NCI-H2081 (cell line): ENCODE measurements at regions not wholly inside any gene's neighbourhood (a gene's known extent, or its start where the extent isn't known, plus 50 kb on each side); places are given as distances from the start of the nearest gene placed in this dataset.

Experiments used
- DNase-seq, 2 experiments: peaks; one replicate each; lab custom pipeline; 2025; lab: John Stamatoyannopoulos, UW

DNA sequence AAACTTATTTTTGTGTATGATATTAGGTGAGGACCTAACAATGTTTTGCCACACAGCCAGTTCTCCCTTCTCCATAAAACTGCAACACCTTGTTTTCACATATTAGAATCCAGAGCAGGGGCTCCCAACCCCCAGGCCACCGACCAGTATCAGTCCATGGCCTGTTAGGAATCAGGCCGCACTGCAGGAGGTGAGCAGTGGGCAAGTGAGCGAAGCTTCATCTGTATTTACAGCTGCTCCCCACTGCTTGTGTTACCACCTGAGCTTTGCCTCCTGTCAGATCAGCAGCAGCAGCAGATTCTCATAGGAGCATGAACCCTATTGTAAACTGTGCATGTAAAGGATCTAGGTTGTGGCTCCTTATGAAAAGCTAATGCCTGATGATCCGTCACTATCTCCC is 185.9 kb upstream of the NSMCE3 start:
- DNase-seq = no peak

DNA sequence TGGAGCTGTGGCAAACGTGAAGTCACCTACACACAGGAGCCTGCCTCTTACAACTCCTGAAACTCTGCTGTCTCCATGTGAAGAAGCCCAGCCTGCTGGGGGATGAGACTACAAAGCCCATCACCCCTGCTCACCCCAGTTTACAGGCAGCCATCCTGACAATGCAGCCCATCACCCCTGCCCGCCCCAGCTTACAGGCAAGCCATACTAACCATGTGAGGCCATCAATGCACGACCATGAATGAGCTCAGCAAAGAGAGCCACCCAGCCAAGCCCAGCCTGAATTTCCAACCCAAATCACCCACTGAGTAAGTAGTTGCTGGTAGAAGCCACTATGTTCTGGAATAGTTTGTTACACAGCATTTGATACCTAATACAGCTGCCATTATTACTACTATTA is 185.4 kb upstream of the NSMCE3 start:
- DNase-seq = no peak

DNA sequence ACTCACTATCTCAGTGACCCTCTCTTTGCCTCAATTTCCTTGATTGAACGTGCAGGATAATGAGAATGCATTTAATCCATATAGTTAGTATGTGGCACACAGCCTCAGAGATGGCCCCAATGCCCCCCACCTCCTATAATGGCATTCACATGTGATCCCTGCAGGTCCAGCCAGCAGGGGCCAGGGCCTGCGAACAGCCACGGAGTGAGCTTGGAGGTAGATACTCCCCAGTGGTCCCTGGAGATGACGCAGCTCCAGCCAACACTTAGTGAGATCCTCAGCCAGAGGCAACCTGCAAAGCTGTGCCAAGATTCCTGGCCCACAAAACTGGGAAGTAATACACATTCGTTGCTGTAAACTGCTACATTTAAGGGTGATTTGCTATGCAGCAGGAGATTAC is 184.9 kb upstream of the NSMCE3 start:
- DNase-seq = no peak

DNA sequence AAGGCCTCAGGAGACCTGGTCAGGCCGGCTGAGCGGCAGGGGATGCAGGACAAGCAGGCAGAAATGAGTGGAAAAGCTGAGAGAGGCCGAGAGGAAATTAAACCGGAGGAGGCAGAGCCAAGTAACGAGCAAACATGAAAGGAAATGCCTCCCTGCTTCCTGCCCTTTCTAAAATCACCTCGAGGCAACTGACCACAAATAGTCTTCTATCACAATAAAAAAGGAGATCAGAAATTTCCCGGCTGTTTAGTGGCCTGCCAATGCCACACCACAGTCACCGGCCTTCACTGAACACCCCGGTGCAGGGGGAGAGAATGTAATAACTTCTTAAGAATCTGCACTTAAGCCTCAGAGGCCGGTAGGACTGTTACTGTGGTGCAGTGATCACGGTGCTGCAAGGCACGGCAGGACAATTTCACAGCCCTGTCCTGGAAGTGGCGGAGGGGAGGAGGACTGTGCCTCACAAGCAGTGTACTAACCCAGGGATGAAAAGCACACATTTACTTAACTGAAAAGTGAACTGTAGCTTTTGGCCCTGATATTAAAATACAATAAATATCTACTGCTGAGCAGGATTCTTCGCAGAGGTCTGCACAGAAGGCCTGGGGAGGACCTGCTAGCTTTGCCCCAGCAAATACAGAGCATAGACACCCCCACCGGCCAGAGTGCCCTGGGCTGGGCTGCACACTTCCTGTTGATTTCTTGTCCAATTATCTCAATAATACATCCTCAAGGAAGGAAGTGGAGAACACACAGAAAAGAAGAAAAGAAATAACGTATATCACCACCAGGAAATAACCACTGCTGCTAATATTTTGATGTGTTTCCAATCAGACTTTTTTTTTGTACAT is 183.5 kb upstream of the NSMCE3 start:
- peak in 1 of 2 experiments; percentile 13 for DNase-seq

DNA sequence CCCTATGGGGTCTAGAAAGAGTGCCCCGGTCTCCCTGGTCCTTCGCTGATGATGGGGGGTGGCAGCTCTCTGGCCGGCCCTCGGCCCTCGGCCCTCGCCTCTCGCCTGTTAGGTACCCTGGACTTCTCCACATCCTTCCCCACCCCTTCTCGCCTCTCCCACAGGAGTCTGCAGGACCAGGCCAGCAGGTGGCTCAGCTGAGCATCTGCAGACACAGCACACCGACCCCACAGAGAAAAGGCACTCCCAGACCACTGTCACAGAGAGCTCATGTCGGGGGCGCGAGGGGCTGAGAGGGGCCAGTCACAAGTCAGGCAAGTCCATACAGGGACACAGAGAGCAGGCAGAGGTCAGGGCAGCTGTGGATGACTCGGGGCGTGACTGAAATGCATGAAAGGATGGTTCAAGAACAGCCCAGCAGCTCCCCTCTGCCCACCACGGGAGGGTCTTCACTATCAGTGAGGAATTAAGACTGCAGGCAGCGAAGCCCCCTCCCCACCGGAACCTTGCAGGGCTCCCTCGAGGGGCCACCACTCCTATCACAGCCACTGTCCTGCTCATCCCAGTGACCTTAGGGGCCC is 181.7 kb upstream of the NSMCE3 start:
- DNase-seq = no peak

DNA sequence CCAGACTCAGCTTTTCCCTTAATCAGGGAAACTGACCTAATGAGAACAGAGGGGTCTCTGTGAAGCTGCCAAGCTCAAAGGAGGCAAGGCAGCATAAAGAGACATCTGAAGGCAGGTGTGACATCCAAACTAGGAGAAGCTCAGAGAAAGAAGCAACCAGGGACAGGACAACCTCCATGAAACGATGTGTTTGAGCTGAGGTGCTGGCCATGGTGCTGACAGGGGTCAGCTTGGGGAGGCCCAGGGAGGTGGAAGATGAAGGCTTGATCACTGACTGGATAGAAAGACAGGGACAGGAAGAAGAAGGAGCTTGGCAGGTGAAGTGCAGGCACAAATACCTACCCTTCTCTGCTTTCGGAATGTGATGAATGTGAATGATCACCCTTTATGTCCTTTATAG is 179.5 kb upstream of the NSMCE3 start:
- no peak for DNase-seq

DNA sequence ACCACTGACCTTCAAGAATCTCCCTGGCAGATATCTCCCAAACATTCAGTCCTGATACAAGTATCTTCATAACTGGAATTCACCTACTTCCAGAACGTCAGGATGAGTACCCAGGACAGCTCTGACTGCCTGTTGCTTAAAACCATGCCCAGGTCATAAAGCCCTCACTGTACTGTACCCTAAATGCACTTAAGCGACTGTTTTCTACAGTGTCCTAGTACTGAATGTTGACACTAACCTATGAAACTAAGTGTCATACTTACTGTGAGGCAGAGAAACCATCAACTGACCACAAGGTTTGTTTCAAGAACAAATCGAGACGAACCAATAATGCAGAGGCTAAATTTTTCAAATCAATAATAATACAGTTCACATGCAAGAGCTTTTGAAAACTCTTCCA is 178.7 kb upstream of the NSMCE3 start:
- no peak for DNase-seq

DNA sequence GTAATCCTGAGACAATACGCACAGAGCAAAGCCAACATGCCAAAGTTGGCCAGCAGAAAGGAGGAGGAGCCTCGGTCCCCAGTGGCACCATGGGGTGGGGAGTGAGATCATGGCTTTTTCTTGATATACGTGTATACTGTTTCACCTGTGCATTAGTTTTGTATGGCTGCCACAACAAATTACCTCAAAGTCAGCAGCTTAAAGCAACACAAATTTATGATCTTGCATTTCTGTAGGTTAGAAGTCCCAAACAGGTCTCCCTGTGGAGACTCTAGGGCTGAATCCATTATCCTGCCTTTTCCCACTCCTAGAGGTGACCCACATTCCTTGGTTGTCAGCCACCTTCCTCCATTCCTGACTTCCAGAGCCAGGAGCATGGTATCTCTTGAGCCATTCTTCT is 176.9 kb upstream of the NSMCE3 start:
- no peak for DNase-seq

DNA sequence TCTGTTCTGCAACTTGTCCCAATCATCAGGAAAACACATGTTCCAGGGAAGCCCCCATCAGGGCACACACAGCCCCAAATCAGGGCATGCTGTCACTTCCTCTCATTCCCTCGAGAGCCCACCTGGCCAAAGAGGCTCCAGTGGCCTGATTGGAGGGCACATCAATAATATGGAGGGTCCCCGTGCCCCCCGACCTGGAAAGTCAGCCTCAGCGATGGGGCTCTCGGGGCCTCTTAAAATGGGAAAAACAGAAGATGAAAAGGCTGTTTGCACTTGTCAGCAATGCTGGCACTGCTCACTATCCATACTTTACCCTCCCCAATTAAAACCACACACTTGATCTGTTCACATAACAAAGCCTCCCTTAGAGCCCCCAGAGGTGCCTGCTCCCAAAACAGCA is 172.9 kb upstream of the NSMCE3 start:
- no peak for DNase-seq

DNA sequence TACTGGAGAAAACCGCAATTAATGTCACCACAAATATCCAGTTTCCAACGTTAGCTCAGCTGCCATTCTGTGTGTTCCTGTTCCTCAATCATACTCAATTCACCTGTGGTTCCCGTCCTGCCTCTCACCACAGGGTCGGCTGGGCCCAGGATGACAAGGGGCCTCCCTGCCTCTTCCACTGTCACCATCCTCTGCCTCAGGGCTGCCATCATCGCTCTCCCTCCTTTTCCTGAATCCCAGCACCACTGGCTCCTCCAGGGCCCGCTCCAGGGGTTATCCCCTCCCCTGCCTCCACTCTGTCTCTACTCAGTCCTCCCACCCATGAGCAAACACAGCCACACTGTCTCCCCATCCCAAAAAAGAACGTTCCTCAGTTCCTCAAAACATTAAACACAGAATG is 170.9 kb upstream of the NSMCE3 start:
- peak in 1 of 2 experiments; percentile 27 for DNase-seq

DNA sequence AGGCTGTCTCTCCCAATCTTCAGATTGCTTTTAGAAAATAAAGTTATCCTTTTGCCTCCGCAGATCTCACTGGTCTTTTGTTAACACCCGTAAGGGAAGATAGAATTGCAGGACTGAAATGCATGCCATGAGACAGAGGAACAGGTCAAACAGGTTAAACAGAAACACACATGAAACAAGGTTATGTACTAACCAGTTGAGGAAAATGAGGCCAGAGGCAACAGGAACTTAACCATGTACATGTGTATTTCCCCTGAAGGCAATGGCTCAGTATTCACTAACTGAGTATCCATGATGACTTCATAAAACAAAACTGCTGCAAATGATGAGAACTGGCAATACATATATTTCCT is 169.1 kb upstream of the NSMCE3 start:
- no peak for DNase-seq

DNA sequence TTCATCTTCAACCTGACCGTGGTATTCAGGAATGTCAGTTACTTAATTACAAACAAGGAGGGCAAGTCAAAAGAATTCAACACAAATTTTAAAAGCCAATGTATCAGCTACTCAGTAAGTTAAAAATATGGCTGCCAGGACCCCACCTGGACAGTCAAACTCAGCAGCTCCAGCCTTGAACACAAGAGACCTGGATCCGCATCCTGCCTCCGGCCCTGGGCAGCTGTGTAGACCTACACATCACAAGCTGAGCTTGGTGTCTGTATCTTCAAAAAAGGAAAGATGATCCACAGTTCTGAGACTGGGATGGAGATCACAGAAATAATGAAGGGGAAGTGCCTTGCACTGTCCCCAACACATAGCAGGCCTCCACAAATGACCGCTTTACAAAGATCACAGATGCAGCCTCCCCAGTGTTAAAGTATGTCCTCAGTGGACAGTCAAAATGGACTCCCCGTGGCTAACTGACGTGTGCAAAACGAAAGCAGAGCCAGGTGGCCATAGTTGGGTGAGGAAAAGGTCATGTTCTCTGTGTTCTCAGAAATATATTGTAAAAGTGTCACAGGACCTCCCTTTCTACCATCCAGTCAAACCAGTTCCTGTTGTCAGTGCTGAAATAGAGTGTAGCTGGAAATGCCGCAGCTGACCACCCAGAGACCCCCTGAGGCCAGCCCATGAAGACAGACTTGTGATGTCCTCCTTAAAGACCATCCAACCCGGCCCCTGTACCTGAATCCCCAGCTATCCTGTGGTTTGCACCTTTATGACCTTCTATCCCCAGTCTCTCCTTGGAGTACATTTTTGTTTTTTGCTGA is 168.5 kb upstream of the NSMCE3 start:
- no peak for DNase-seq

DNA sequence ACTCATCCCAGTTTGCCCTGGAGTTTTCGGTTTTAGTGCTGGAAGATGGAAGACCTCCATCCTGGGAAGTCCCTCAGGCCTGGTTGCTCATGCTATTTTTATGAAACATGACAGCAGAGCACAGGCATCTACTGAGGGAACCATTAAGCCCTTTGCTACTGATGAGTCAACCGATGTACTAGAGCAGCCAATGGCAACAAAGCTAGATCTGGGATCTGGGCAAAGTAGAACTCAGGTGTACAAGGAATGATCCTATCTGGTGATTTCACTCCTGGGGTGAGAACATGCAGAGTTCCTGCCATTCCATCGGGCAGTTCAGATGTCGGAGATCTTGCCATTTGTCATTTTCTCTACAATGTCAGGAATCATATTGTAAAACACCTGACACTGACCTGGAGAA is 166.2 kb upstream of the NSMCE3 start:
- no peak for DNase-seq

DNA sequence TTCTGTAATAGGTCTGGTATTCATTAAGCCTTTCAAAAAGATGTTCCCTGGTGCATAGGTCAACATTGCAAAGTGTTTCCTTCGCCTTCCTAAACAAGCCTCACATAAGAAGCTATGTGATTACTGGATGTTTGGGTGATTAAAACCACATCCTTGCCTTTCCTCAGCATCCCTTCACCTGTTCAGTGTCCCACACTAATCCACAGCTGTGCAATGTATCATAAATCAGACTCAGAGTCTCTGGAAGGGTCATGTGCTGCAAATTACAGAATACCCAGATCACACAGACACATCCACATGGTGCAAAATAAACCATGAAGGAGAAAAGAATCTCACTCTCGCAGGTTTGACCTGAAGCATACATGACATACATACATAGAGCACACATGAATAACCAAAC is 164.7 kb upstream of the NSMCE3 start:
- no peak for DNase-seq

DNA sequence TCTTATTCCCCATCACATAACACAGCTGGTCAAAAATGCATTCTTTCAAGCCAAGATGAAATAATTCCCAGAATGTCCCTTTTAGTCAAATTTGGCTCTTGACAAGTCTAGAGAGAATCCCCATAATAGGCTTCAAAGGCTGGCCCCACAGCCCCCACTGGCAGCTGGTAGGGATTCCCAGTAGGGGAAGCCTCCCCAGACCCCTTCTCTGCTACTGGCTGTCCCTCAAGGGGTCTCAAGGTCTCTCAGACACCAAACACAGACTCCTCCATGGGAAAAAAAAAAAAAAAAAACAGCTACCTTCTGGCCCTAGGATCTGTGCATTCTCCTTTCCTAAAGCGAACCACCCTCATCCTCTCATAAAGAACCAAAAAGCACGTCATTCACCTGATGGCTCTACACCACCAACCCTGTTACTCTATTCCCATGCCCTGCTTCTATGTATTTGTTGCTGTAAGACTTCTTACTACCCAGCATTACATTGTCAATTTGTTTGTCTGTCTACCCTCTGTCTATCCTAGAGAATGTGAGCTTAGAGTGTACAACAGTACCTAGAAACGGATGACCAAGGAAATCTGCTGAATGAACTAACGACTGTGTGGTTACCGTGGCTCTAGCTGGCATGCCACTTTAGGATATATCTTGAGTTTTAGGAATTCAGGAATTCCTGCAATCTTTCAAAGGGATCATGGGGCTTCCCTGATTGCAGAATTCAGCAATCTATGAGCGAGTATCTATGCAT is 164.1 kb upstream of the NSMCE3 start:
- no peak for DNase-seq

DNA sequence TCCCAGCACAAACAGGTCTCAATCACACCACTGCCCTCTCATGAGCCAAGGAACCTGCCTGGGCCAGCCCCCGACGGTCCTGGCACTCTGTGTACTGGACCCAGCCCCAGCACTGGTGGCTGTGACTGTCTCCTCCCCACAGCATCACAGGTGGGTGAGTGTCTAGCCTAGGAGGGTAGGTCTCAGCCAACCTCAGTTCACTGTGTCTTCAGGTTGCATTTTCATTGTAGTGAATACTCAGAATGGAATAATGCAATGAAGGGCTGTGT is 163.4 kb upstream of the NSMCE3 start:
- no peak for DNase-seq

DNA sequence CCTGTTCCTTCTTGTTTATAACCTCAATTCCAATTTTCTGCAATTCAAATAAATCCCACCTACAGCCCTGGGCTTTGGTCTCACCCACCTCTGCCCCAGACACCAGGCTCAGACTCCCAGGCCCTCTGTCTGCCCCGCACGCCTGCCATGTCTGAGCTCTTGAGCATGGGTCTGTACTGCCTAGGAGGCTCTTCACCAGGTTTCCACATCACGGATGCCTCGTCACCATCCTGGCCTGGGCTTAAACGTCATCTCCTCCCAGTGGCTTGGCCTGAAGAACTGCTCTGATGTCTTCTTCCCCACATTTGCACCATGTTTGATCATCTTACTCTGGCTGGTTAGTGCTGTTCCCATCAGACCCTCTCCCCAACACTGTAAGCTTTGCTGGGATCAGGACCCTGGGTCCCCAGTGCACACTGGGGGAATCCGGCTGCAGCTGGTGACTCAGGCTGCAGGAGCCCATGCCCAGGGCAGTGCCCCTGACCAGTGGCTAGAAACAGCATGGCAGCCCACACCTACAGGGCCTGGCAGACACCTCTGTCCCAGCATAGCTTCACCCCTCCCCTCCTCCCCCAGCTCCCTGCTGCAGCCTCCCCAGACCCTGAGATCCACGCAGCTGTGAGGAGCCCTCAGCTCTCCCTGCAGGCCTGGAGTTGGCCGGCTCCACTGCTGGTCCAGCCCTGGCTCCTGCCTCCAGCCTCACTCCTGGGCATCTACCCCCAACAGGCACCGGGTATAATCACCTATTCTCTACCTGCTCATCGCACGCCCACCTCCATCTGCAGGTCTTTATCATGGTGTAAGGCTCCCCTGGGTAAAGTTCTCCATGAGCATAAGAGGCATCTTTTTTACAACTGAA is 162.8 kb upstream of the NSMCE3 start:
- DNase-seq = no peak

DNA sequence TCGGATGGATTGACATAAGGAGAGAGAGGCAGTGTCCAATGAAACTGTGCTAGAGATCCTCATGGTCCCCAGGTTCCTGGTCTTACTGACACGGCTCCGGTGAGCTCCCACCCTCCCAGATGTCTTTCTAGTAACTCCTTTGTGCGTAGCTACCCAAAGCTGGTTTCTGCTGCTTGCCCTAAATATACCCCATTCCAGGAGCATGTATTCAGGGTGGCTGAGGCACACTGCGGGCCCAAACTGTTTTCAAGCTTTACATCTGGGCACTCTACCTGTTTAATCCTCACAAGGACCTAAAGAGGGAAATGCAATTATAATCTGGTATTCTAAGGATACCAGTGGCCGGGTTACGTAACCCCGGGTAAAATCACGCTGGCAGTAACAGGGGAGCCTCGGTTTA is 161.2 kb upstream of the NSMCE3 start:
- DNase-seq = no peak

DNA sequence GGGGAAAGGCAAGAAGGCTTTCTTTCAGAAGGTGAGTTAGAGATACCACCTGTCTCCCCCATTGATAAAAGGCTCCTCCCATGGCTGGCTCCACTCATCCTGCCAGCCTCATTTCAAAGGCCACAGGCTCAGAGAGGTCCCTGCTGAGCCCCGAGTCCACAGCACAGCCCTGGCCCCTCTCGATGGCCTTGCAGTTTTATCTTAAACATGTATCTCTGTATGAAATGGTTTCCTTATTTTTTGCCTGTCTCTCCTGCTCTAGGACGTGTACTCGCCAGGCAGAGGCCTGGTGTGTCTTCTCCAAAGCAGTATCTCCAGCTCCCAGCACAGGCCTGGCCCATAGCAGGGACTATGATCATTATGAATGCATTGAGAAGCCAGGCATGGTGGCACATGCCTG is 160.5 kb upstream of the NSMCE3 start:
- no peak for DNase-seq

DNA sequence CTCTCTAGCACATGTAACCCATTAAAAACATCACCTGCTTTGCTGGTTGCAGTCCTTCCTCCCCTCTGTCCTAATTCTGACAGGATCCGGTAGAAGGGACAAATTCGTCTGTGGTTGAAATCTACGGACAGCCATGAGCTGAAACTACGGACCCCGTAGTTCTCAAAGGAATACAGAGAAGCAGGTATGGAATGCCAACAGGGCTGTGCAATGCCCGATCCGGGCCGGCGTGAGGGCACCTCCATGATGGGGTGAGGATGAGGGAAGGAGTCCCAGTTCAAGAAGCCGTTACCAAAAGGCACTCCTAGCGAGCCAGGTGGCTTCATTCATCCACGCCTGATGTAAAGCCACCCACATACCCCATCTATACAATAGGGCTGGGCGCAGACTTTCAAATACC is 160.0 kb upstream of the NSMCE3 start:
- no peak for DNase-seq

DNA sequence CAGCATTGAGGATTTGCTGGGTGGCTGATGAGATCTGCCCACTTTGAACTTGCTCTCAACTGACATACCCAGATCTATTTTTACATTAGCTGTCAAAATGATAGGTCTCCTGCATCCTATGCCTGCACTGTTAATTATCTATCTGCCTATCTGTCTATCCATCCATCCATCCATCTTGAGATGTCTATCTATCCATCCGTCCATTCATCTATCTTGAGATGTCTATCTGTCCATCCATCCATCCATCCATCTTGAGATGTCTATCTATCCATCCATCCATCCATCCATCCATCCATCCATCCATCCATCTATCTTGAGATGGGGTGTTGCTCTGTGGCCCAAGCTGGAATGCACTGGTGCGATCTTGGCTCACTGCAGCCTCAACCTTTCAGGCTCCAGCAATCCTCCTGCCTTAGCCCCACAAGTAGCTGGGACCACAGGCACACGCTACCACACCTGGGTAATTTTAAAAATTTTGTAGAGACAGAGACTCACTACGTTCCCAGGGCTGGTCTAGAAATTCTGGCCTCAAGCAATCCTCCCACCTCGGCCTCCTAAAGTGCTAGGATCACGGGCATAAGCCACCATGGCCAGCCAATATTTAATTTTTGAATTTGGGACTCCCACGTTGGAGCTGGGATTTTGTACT is 159.4 kb upstream of the NSMCE3 start:
- DNase-seq = no peak
